Gastrocnemius medialis (tissue), 4 donors: ENCODE measurements at regions not wholly inside any gene's neighbourhood (a gene's known extent, or its start where the extent isn't known, plus 50 kb on each side); places are given as distances from the start of the nearest gene placed in this dataset.

Experiments used
- ATAC-seq, 2 donors: fragments of 150-250 bp; one replicate each; pipeline ENCODE4 v1.9.1; 2016
- DNase-seq, 2 donors: peaks; one replicate each; pipeline ENCODE4 v3.0.0-alpha.2; 2019
- H3K27ac ChIP-seq, 4 donors: fragments of 200-600 bp; sonication (generic); 1 replicate in 1 of 4; 2 replicates in 3 of 4; pipeline ENCODE4 v1.5.1; 2016 to 2018; ENCODE audit warnings: mild to moderate bottlenecking in 2 of 4, moderate library complexity in 1 of 4
- H3K27me3 ChIP-seq, 3 donors: fragments of 200-600 bp; sonication (generic) in 2 of 3; 1 replicate in 1 of 3; 2 replicates in 2 of 3; pipeline versions ENCODE4 v1.5.1 to v1.6.0; 2016 to 2019; ENCODE audit warnings: mild to moderate bottlenecking in 1 of 3, moderate library complexity in 1 of 3
- H3K36me3 ChIP-seq, 2 donors: fragments of 200-600 bp; sonication (generic) in 1 of 2; one replicate each; pipeline ENCODE4 v1.5.1; 2017 to 2018
- H3K4me1 ChIP-seq, 2 donors: fragments of 200-600 bp; sonication (generic) in 1 of 2; one replicate each; pipeline ENCODE4 v1.5.1; 2016 to 2017; ENCODE audit warnings: mild to moderate bottlenecking in 2 of 2
- H3K4me3 ChIP-seq, 4 donors: fragments of 200-600 bp; sonication (generic) in 3 of 4; 1 replicate in 1 of 4; 2 replicates in 3 of 4; pipeline ENCODE4 v1.5.1; 2016 to 2019; ENCODE audit warnings: mild to moderate bottlenecking in 2 of 4
- H3K9me3 ChIP-seq, 3 donors: fragments of 200-600 bp; sonication (generic) in 2 of 3; 1 replicate in 1 of 3; 2 replicates in 2 of 3; pipeline ENCODE4 v1.5.1; 2016 to 2019
- CTCF ChIP-seq, 5 experiments: fragments of 450-650 bp in 3 of 5; fragments of 200-600 bp in 2 of 5; sonication (generic) in 2 of 5; IDR thresholded peaks in 4 of 5; conservative IDR thresholded peaks in 1 of 5; 1 replicate in 4 of 5; 2 replicates in 1 of 5; pipeline ENCODE4 v1.5.1; 2016 to 2019; ENCODE audit warnings: antibody characterized with exemption in 5 of 5, mild to moderate bottlenecking in 3 of 5, moderate library complexity in 3 of 5
- POLR2A ChIP-seq, 2 donors: fragments of 450-650 bp; IDR thresholded peaks; one replicate each; pipeline ENCODE4 v1.6.1; 2017; ENCODE audit warnings: antibody characterized with exemption in 2 of 2, mild to moderate bottlenecking in 2 of 2, moderate library complexity in 2 of 2
- in situ Hi-C, 4 donors: fragments of 200-750 bp; cut with MboI; loops; one replicate each; pipeline versions ENCODE4 v1.15.0 to v1.8.0; 2017; ENCODE audit warnings: low sequenced_read_pairs in 4 of 4
- intact Hi-C: fragments of 100-400 bp; cut with DNase I; formaldehyde crosslinking; loops from one replicate; pipeline ENCODE4 v1.15.1; 2023; ENCODE audit warnings: low total_unique reads

GRCh38 chr21:25424048-25424447 lies 183.2 kb downstream of the MRPL39 start:
- ATAC-seq (no peak), DNase-seq (no peak)
- intact Hi-C loops (no loop called here), in situ Hi-C loops (no loop called here)
- Histone ChIP-seq H3K36me3 (no peaks in the 10 kb centered on the region), H3K9me3 (no peaks in the 10 kb centered on the region), H3K4me1 (no peaks in the 10 kb centered on the region), H3K4me3 (no peak overlapping the region), H3K27me3 (no peaks in the 10 kb centered on the region), H3K27ac (no peak overlapping the region)
- TF ChIP-seq POLR2A (IDR thresholded peaks at IDR 0.05) = no peak
- no peak for TF ChIP-seq CTCF (IDR thresholded peaks at IDR 0.05 in 4 of 5, conservative IDR thresholded peaks at IDR 0.05 in 1 of 5)

GRCh38 chr21:25422610-25423608 lies 184.4 kb downstream of the MRPL39 start:
- intact Hi-C loops = no loop called here
- no peak for DNase-seq
- in situ Hi-C loops = no loop called here
- no peaks in the 10 kb centered on the region for H3K27me3 ChIP-seq
- ATAC-seq = no peak
- H3K4me3 ChIP-seq = no peak overlapping the region
- no peaks in the 10 kb centered on the region for H3K36me3 ChIP-seq
- H3K27ac ChIP-seq = no peak overlapping the region
- H3K9me3 ChIP-seq = no peaks in the 10 kb centered on the region
- no peaks in the 10 kb centered on the region for H3K4me1 ChIP-seq
- TF ChIP-seq CTCF (IDR thresholded peaks at IDR 0.05 in 4 of 5, conservative IDR thresholded peaks at IDR 0.05 in 1 of 5) = no peak
- no peak for TF ChIP-seq POLR2A (IDR thresholded peaks at IDR 0.05)

DNA sequence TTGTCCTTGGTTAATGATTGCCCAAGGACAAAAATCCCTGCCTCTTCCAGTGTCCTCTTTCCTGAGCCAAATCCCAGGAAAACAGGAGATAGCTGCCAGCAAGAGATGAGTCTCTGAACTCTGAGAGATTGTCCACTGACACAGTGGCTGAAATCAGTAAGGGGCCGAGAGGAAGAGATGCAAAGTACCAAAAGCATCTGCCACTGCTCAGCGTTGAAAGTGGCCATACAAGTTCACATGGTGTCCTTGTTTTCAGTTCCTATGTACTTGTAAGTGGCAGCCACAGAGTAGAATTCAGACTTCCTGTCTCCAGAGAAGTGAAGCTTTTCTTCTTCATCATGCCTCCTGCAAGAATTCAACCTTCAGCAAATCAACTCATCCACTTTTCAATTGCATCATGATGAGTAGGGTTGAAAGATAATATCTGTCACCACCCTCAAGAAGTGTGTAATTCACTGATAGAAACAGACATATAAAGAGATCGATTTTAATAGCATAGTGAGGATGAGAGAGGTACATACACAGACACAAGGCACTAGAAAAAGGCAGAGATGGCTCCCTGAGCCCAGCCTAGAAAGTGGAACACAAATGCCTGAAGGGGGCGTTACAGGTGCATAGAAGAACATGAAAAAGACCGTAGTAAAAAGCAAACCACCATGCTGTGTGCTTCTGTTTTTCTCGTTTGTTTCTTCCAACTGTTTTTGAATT lies 185.8 kb downstream of the MRPL39 start:
- no peaks in the 10 kb centered on the region for H3K36me3 ChIP-seq
- in situ Hi-C loops = no loop called here
- H3K27me3 ChIP-seq = no peaks in the 10 kb centered on the region
- H3K4me3 ChIP-seq = no peak overlapping the region
- TF ChIP-seq POLR2A (IDR thresholded peaks at IDR 0.05) (no peak), CTCF (IDR thresholded peaks at IDR 0.05 in 4 of 5, conservative IDR thresholded peaks at IDR 0.05 in 1 of 5) (no peak)
- H3K9me3 ChIP-seq = no peaks in the 10 kb centered on the region
- no peaks in the 10 kb centered on the region for H3K4me1 ChIP-seq
- ATAC-seq (no peak), DNase-seq (no peak)
- H3K27ac ChIP-seq = no peak overlapping the region
- intact Hi-C loops = no loop called here

GRCh38 chr21:25420831-25421230 lies 186.4 kb downstream of the MRPL39 start:
- Histone ChIP-seq H3K27me3 (no peaks in the 10 kb centered on the region), H3K36me3 (no peaks in the 10 kb centered on the region), H3K9me3 (no peaks in the 10 kb centered on the region), H3K4me3 (no peak overlapping the region), H3K27ac (no peak overlapping the region), H3K4me1 (no peaks in the 10 kb centered on the region)
- ATAC-seq (no peak), DNase-seq (no peak)
- in situ Hi-C loops (no loop called here), intact Hi-C loops (no loop called here)
- TF ChIP-seq POLR2A (IDR thresholded peaks at IDR 0.05) (no peak), CTCF (IDR thresholded peaks at IDR 0.05 in 4 of 5, conservative IDR thresholded peaks at IDR 0.05 in 1 of 5) (no peak)
